A549 (cell line): ENCODE measurements at regions not wholly inside any gene's neighbourhood (a gene's known extent, or its start where the extent isn't known, plus 50 kb on each side); places are given as distances from the start of the nearest gene placed in this dataset.

Experiments
- CTCF ChIP-seq: fragments of >200 bp; sonication (Bioruptor Twin); formaldehyde crosslinking; IDR thresholded peaks from 3 replicates; pipeline ENCODE4 v1.5.1; 2016
- MAX ChIP-seq: IDR thresholded peaks from 2 replicates; pipeline ENCODE4 v1.6.1; 2012
- MYC ChIP-seq: IDR thresholded peaks from 2 replicates; pipeline ENCODE4 v1.6.1; 2012; ENCODE audit warnings: mild to moderate bottlenecking, inconsistent platforms, low read length, improper control_type of control experiment, borderline replicate concordance
- PBX3 ChIP-seq: IDR thresholded peaks from 2 replicates; pipeline ENCODE4 v1.6.1; 2012
- RCOR1 ChIP-seq: fragments of 150-350 bp; IDR thresholded peaks from 2 replicates; pipeline ENCODE4 v1.6.1; 2014; ENCODE audit warnings: antibody characterized with exemption, low read length, low read depth
- ZC3H11A ChIP-seq: fragments of 450-650 bp; IDR thresholded peaks from 2 replicates; pipeline ENCODE4 v1.6.1; 2014; ENCODE audit warnings: antibody characterized with exemption, mild to moderate bottlenecking

GRCh38 chr12:19689226-19689625 lies 249.9 kb downstream of the AEBP2 start:
- TF ChIP-seq PBX3: no peak
- TF ChIP-seq CTCF: no peak
- TF ChIP-seq MAX: no peak
- TF ChIP-seq MYC: no peak
- TF ChIP-seq RCOR1: no peak
- no peak for TF ChIP-seq ZC3H11A
